ENCODE measurements at regions not wholly inside any gene's neighbourhood (a gene's known extent, or its start where the extent isn't known, plus 50 kb on each side); places are given as distances from the start of the nearest gene placed in this dataset.

- TF ChIP-seq CTCF (IDR thresholded peaks at IDR 0.05) (no peak), POLR2A (IDR thresholded peaks at IDR 0.05) (no peak)
Measured at GRCh38 chr20:7199861-7200260, 432.4 kb downstream of the BMP2 start.

Data from Peyer's patch (tissue), 4 donors.